ENCODE measurements at regions not wholly inside any gene's neighbourhood (a gene's known extent, or its start where the extent isn't known, plus 50 kb on each side); places are given as distances from the start of the nearest gene placed in this dataset.

DNA sequence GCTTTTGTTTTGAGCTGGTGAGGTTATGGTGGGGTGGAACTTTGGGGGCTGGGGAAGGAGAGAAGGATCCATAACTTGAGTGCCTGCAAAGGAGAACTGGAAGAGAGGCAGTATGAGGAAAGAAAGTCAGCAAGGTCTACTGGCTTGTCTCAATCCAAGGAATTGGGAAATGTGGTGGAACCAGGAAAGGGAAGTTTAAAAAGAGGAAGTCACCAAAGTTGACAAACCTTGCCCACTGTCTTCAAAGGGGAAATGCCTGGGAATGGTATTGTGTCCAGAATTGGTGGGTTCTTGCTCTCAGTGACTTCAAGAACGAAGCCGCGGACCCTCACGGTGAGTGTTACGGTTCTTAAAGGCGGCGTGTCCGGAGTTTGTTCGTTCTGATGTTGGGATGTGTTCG, 304.1 kb upstream of the FAM98A start:
- Histone ChIP-seq H3K4me3 (no peak overlapping the region), H3K36me3 (no peaks in the 10 kb centered on the region), H3K9me3 (peaks cover 0 to 4% (median 0%) of the 10 kb centered on the region in 11 donors), H3K4me1 (no peaks in the 10 kb centered on the region), H3K27me3 (no peaks in the 10 kb centered on the region), H3K27ac (no peak overlapping the region)
- TF ChIP-seq, protein P1, sequence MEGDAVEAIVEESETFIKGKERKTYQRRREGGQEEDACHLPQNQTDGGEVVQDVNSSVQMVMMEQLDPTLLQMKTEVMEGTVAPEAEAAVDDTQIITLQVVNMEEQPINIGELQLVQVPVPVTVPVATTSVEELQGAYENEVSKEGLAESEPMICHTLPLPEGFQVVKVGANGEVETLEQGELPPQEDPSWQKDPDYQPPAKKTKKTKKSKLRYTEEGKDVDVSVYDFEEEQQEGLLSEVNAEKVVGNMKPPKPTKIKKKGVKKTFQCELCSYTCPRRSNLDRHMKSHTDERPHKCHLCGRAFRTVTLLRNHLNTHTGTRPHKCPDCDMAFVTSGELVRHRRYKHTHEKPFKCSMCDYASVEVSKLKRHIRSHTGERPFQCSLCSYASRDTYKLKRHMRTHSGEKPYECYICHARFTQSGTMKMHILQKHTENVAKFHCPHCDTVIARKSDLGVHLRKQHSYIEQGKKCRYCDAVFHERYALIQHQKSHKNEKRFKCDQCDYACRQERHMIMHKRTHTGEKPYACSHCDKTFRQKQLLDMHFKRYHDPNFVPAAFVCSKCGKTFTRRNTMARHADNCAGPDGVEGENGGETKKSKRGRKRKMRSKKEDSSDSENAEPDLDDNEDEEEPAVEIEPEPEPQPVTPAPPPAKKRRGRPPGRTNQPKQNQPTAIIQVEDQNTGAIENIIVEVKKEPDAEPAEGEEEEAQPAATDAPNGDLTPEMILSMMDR (IDR thresholded peaks at IDR 0.05): no peak
- intact Hi-C loops (cut with DNase I): no loop called here
- ATAC-seq (no peak), DNase-seq (no peak)
- WGBS, 2 donors: 97% methylated on average over 10 of the region's 10 CpGs

DNA sequence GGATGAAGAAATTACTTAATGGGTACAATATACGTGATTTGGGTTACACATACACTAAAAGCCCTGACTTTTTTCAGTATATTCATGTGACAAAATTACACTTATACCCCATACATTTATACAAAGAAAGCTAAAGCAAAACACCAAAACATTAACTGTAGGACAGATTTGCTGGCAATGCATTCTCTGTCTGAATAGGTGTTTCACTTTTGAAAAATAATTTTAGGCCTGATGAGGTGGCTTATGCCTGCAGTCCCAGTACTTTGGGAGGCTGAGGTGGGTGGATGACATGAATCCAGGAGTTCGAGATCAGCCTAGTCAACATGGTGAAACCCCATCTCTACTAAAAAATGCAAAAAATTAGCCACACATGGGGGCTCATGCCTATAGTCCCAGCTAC, 301.5 kb upstream of the FAM98A start:
- DNase-seq: no peak
- intact Hi-C loops (cut with DNase I): no loop called here
- WGBS, 2 donors: 85 to 92% methylated on average over 2 of the region's 2 CpGs

DNA sequence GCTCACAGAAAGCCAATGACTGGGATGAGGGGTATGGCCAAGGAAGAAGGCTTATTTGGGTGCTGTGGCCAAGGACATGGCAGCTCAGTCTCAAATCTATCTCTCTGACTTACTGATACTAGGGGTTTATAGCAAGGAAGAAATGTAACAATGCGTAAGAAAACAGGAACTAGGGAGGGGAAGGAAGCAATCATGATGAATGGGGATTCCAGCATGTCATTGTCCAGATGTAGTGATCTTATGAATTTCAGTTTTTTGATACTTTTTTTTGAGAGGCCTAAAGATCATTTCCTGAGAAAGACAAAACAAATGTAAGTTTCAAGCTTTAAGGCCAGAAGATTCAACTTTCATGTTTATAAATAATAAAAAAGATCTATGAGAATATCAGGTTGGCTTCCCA, 298.6 kb upstream of the FAM98A start:
- DNase-seq: no peak

More for the DNA sequence above, 301.5 kb upstream of the FAM98A start:
- Histone ChIP-seq H3K36me3 (no peaks in the 10 kb centered on the region), H3K27ac (no peak overlapping the region), H3K27me3 (no peaks in the 10 kb centered on the region), H3K4me1 (no peaks in the 10 kb centered on the region), H3K9me3 (peaks cover 0 to 4% (median 0%) of the 10 kb centered on the region in 11 donors), H3K4me3 (no peak overlapping the region)
- no peak for ATAC-seq
- TF ChIP-seq, protein P1 (IDR thresholded peaks at IDR 0.05): no peak

DNA sequence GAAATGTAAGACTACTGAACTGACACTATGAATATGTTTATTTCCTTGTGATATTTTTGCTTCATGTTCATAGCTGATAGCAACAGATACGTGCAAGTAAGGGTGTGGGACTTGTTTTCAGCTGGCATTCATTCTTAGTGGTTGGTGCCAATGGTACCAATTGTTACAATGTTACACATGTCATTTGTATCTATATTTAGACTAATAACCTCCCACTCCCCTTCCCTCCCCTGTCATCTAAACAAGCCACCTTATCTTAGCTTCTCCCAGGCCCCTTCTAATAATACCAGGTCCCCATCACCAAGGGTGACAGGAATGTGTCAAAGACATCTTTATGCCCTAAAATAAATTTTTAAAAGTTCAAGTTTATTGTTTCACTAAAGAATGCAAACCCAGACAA, 294.7 kb upstream of the FAM98A start:
- H3K27ac ChIP-seq: peak overlapping the region in 5 of 10 donors; percentile 11 to 51 (median 22)
- no peaks in the 10 kb centered on the region for H3K36me3 ChIP-seq
- peaks cover 0 to 3% (median 0%) of the 10 kb centered on the region in 11 donors for H3K9me3 ChIP-seq
- TF ChIP-seq, protein P1 (IDR thresholded peaks at IDR 0.05): no peak
- DNase-seq (no peak), ATAC-seq (peak in 7 of 8 donors; percentile 71 to 97 (median 92))
- intact Hi-C loops (cut with DNase I): no loop called here
- peaks cover 0 to 11% (median 2%) of the 10 kb centered on the region in 9 donors for H3K4me1 ChIP-seq
- WGBS, 2 donors: 17 to 33% methylated on average over 1 of the region's 1 CpG
- H3K27me3 ChIP-seq: no peaks in the 10 kb centered on the region
- no peak overlapping the region for H3K4me3 ChIP-seq

More for the DNA sequence above, 298.6 kb upstream of the FAM98A start:
- H3K27ac ChIP-seq: no peak overlapping the region
- no peaks in the 10 kb centered on the region for H3K27me3 ChIP-seq
- H3K36me3 ChIP-seq: no peaks in the 10 kb centered on the region
- H3K9me3 ChIP-seq: peaks cover 0 to 3% (median 0%) of the 10 kb centered on the region in 11 donors
- no peak overlapping the region for H3K4me3 ChIP-seq
- ATAC-seq: no peak
- peaks cover 0 to 11% (median 0%) of the 10 kb centered on the region in 9 donors for H3K4me1 ChIP-seq
- TF ChIP-seq, protein P1 (IDR thresholded peaks at IDR 0.05): no peak
- intact Hi-C loops (cut with DNase I): no loop called here
- 52 to 68% methylated on average over 1 of the region's 1 CpG for WGBS, 2 donors

All from heart right ventricle (tissue), 16 donors.